ENCODE measurements at regions not wholly inside any gene's neighbourhood (a gene's known extent, or its start where the extent isn't known, plus 50 kb on each side); places are given as distances from the start of the nearest gene placed in this dataset.
"Not testable (repeated sequence)": the region's sequence is repeated elsewhere in the genome, so short reads cannot be mapped to it uniquely, and the experiment has no call there.

DNA sequence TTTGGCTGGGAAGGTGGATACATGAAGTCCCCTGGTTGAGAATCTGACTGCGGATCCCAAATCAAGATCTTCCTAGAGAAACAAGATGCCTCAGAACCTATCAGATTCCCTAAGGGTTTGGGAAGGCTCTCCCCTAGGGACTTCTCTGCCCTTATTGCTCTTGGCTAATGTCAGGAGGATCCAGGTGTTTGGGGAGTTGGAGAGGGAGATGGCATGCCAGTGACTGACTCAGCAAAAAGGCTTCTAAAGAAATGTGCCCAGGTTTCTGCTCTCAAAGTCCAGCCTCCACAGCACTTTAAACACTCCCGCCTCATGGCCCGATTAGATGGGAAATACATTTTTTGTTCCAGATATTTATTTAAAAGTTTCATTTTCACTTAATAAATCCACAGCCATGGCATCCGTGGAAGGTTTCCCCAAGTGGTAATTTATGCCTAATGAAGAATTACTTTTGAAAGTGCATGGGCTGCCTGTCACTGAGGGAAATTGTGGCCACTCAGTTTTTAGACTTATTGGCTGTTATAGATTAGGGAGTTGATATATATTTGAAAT lies 156.4 kb downstream of the OSR1 start:
- DNase-seq (ENCODE audit: low read depth in 2 of 2), result no peak

- DNase-seq (ENCODE audit: low read depth in 2 of 2), result no peak
These were observed 160.0 kb downstream of the OSR1 start for GRCh38 chr2:19198381-19198780.

DNA sequence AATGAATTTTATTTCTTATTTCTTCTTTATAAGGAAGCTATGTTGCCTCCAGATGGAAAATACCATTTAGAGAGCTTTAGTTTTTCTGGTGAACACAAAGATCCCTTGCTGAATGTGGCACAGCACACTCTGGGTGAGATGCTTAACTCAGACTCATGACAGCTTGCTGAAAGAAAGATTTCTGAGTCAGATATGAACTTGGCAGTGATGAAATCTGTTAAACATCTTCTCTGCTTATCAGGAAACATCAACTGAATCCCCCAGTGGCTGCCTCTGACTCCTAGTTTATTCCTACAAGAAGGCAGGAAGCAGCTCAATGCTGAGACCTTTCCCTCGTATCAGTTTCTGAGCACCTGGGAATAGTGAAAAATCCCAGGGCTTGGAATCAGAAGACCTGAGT lies 162.8 kb downstream of the OSR1 start:
- no peak for DNase-seq (ENCODE audit: low read depth in 2 of 2)

- no peak for DNase-seq (ENCODE audit: low read depth in 2 of 2)
These were observed 169.0 kb downstream of the OSR1 start for GRCh38 chr2:19189391-19189790.

DNA sequence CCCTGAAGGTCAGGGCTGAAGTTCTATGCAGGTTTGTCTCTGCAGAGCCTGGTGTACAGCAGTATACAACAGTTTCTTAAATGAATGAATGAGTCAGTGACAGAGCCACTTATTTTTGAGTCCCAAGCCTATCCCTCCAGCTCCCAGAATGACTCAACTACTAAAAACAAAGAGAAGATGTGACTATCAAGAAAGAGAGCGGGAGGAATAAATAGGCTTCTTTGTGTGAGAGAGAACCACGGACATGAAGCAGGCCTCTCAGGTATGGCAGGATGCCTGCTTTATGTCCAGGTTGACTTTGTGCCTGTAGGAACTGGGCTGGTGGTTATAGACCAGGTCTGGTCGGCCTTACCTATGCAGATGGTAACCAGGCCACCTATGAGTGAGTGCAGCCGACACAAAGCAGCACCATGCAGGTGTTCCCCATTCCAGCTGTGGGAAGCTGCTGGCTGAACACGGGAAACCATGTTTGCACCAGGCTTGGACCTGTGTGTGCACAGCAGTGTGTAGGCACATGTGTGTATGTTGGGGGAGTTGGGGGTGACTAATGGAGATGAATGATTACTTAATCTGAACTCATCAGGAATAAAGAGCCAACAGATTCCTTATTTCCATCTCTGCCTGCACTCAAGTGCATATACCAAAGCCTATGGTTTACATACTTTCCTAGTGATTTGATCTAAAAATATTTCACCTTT lies 171.0 kb downstream of the OSR1 start:
- DNase-seq (ENCODE audit: low read depth in 2 of 2), result no peak

DNA sequence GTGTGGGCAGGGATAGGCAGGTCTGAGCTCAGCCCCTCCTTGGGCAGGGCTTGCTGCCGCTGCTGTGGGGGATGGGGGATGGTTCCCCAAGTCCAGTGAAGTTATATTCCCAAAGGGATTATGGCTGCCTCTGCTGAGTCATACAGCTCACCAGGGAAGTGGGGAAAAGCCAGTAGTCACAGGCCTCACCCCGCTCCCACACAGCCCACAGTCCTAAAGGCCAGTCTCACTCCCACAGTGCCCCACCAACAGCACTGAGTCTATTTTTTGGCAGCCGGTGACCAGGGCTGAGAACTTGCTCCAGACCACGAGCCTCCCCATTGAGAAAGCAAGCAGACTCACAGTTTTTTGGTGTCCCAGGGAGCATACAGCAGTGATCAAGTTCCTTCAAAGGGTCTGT lies 173.3 kb downstream of the OSR1 start:
- DNase-seq (ENCODE audit: low read depth in 2 of 2), result no peak

- no peak for DNase-seq (ENCODE audit: low read depth in 2 of 2)
These were observed 180.2 kb downstream of the OSR1 start for GRCh38 chr2:19178175-19178574.

GRCh38 chr2:19176977-19177376 lies 181.4 kb downstream of the OSR1 start:
- no peak for DNase-seq (ENCODE audit: low read depth in 2 of 2)

DNA sequence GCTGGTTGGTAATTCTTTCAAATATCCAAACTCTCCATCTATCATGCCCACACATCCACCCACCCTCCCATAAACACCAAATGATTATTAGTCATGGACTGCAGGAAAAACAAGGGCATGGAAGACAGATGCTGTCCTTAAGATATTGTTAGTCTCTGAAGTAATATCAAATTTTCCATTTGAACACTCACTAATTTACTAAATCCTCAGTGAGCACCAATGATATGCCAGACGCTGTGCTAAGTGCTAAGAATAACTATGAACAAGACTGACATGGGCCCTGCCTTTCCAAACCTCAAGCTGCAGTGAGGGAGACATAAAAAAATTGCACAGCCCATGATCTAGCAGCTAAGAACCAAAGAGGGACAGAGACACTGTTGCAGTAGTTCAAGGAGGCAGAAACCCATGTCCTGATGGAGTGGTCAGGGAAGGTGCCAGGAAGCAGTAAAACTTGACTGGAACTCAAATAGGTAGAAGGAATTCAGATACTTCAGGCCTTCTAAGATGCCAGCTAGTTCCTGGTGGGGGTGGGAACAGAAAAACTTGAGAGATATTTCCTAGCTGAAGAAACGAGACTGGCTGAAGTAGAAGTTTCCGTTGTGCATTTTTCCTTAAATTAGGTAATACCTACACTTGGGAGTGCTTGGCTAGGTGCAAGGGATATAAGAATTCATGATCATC lies 182.1 kb downstream of the OSR1 start:
- no peak for DNase-seq (ENCODE audit: low read depth in 2 of 2)

- DNase-seq (ENCODE audit: low read depth in 2 of 2), result no peak
These were observed 184.2 kb downstream of the OSR1 start for GRCh38 chr2:19174176-19174575.

- DNase-seq (ENCODE audit: low read depth in 2 of 2), result no peak
These were observed 187.0 kb downstream of the OSR1 start for GRCh38 chr2:19171409-19171808.

GRCh38 chr2:19169134-19169768 lies 189.2 kb downstream of the OSR1 start:
- DNase-seq (ENCODE audit: low read depth in 2 of 2), result no peak

- DNase-seq (ENCODE audit: low read depth in 2 of 2), result not testable (repeated sequence)
These were observed 194.3 kb downstream of the OSR1 start for GRCh38 chr2:19164099-19164498.

- no peak for DNase-seq (ENCODE audit: low read depth in 2 of 2)
These were observed 199.5 kb downstream of the OSR1 start for GRCh38 chr2:19158896-19159295.

DNA sequence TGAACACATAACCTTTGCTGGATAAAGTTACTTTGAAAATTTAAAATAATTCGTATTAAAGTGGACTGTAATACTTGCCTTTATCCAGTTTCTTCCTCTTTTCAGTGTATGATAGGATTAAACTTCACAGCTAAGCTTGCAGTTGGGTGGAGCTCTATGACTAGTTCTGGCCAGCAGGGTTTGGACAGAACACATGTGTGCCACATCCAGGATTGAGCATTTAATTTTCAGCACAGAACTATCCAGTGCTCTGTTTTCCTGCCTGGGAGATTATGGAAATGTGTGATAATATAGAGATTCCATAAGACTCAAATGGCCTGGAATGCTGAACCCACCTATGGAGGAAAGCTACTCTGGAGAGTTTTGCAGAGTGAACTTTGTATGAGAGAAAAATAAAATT lies 200.2 kb downstream of the OSR1 start:
- DNase-seq (ENCODE audit: low read depth in 2 of 2), result no peak

GRCh38 chr2:19156646-19157045 lies 201.8 kb downstream of the OSR1 start:
- DNase-seq (ENCODE audit: low read depth in 2 of 2), result no peak

GRCh38 chr2:19150726-19151125 lies 207.7 kb downstream of the OSR1 start:
- no peak for DNase-seq (ENCODE audit: low read depth in 2 of 2)

GRCh38 chr2:19146867-19147266 lies 211.6 kb downstream of the OSR1 start:
- no peak for DNase-seq (ENCODE audit: low read depth in 2 of 2)

DNA sequence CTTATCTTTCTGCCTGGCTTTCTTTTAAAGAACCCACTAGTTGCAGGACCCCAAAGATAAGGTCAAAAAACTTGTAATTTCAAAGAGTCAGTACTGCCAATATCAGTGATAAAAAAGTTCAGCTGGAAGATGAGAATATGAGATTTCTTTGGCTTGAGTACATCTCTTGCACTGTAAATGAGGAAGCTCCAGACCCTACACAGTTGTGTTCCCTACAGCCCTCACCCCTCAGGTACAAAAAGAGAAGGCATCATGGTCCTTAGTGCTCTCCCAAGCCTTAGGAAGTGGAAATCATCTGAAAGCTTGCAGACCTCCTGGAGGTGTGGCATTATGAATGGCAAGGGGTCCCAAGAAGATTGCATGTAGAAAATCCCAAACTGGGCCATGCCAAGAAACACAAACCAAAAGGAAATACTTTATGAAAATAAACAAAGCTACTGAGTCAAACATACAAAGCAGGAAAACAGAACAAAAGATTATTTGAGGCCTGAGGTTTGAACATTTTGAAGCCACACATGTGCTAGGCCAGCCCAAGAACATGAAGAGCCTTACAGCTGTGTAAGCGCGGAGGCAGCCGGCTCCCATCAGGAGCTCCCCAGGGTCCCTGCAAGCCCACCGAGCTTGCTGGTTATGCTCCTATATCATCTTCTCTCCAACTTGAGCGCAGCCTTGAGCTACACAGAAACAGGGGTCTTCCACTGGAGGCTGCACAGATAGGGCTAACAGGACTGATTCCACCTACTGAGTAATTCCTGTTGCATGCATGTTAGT lies 217.0 kb downstream of the OSR1 start:
- DNase-seq (ENCODE audit: low read depth in 2 of 2), result no peak

DNA sequence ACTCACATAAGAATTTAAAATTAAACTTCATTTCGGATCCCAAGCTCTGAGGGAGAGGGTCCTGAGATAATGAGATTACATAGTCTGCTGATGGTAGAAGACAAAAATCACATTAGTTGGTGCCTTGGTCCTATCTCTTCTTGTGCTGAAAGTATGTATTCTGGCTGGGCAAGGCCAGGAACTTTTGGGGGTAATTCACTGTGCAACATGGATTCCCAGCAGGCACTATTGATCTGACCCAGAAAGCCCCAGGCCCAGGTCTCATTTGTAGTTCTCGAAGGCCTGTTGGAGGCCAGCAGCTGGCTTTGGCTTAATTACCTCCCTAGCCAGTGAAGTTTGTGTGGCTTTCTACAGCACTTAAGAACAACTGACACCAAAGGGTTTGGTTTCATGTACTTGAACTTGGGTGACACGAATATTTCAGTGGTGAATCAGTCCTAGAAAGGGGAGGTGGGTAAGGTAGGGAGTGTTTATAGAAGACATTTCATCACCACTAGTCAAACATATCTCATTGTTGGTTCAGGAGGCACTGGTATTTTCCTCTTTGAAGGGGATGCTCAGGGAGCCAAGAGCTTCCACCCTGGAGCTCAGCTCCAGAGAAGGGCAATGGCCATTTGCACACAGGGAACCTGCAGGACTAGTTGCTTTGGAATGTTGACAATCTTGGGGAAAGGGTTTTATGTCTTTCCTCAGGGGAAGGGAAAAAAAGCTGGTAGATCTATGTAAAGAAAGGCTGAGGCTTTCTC lies 217.8 kb downstream of the OSR1 start:
- no peak for DNase-seq (ENCODE audit: low read depth in 2 of 2)

DNA sequence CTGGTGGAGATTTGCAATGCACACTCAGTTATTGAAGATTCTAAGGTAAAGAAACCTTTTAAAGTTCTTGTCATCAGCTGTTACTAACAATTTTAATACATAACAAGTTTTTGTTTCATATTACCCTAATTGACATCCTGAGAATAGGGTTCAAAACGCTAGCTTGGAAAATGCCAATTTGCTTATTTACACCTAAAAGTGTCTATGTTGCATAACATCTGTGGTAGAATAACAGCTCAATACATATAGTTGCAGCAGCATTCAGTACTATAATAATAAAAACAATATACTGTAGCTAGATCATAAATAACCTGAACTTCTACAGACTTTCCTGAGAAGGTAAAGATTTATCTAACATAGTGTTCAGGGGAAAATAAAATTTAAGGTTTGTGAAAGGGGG lies 219.0 kb downstream of the OSR1 start:
- DNase-seq (ENCODE audit: low read depth in 2 of 2), result no peak

All from stimulated activated CD4-positive, alpha-beta T cell treated with anti-CD3 and anti-CD28 coated beads, Interleukin-12 subunit alpha, Interleukin-12 subunit beta, amount 100 ng/mL, for 24 hours (primary cell).